HL-60 (cell line): ENCODE measurements at regions not wholly inside any gene's neighbourhood (a gene's known extent, or its start where the extent isn't known, plus 50 kb on each side); places are given as distances from the start of the nearest gene placed in this dataset.

Experiments used
- DNase-seq, 2 experiments: peaks; one replicate each; pipeline ENCODE4 v3.0.0-alpha.2; 2010 to 2020; ENCODE audit warnings: low read depth in 1 of 2, low spot score in 1 of 2
- H3K27ac ChIP-seq: fragments of 250-450 bp; sonication (Bioruptor Pico); replicated peaks from 2 replicates; pipeline ENCODE4 v1.5.1; 2020; ENCODE audit warnings: mild to moderate bottlenecking, moderate library complexity
- H3K27me3 ChIP-seq: fragments of 250-450 bp; sonication (Bioruptor Pico); 2 replicates; pipeline ENCODE4 v1.5.1; 2021; ENCODE audit warnings: mild to moderate bottlenecking, moderate library complexity; ENCODE audit not compliant: insufficient read depth, poor library complexity, severe bottlenecking
- H3K4me3 ChIP-seq: replicated peaks from 2 replicates; pipeline ENCODE4 v1.5.1; 2011; ENCODE audit warnings: mild to moderate bottlenecking, control low read depth, low read length; ENCODE audit not compliant: insufficient read depth
- CTCF ChIP-seq: IDR thresholded peaks from one replicate; pipeline ENCODE4 v1.5.1; 2011; ENCODE audit warnings: low read length, control low read depth, inconsistent platforms; ENCODE audit not compliant: insufficient read depth
- GABPA ChIP-seq: IDR thresholded peaks from 2 replicates; pipeline ENCODE4 v1.6.1; 2012; ENCODE audit warnings: low read depth
- POLR2AphosphoS5 ChIP-seq: IDR thresholded peaks from 2 replicates; pipeline ENCODE4 v1.6.1; 2012; ENCODE audit warnings: low read depth
- REST ChIP-seq: IDR thresholded peaks from 2 replicates; pipeline ENCODE4 v1.6.1; 2012; ENCODE audit warnings: low read depth; ENCODE audit not compliant: insufficient replicate concordance
- SPI1 ChIP-seq: IDR thresholded peaks from 2 replicates; pipeline ENCODE4 v1.6.1; 2012; ENCODE audit warnings: low read depth, mild to moderate bottlenecking, borderline replicate concordance

GRCh38 chr7:16207321-16207720 lies 214.0 kb downstream of the CRPPA start:
- no peak for TF ChIP-seq SPI1
- no peak for TF ChIP-seq REST
- no peak for TF ChIP-seq POLR2AphosphoS5
- TF ChIP-seq CTCF: no peak
- TF ChIP-seq GABPA: no peak
- DNase-seq: no peak

GRCh38 chr7:16205466-16205865 lies 215.9 kb downstream of the CRPPA start:
- H3K27me3 ChIP-seq: no peaks in the 10 kb centered on the region
- TF ChIP-seq SPI1: no peak
- no peak for TF ChIP-seq POLR2AphosphoS5
- TF ChIP-seq GABPA: no peak
- TF ChIP-seq CTCF: no peak
- TF ChIP-seq REST: no peak
- no peak for DNase-seq
- no peak overlapping the region for H3K27ac ChIP-seq
- H3K4me3 ChIP-seq: no peak overlapping the region

More at GRCh38 chr7:16207321-16207720, 214.0 kb downstream of the CRPPA start:
- Histone ChIP-seq H3K27ac (no peak overlapping the region), H3K4me3 (no peak overlapping the region), H3K27me3 (no peaks in the 10 kb centered on the region)

- TF ChIP-seq CTCF (no peak), GABPA (no peak), SPI1 (no peak), REST (no peak), POLR2AphosphoS5 (no peak)
- Histone ChIP-seq H3K27me3 (no peaks in the 10 kb centered on the region), H3K27ac (no peak overlapping the region), H3K4me3 (no peak overlapping the region)
- no peak for DNase-seq
Measured at GRCh38 chr7:16204953-16205352, 216.4 kb downstream of the CRPPA start.
